Tibial artery (tissue), 4 donors: ENCODE measurements at regions not wholly inside any gene's neighbourhood (a gene's known extent, or its start where the extent isn't known, plus 50 kb on each side); places are given as distances from the start of the nearest gene placed in this dataset.

Experiments used
- DNase-seq, 2 donors: peaks; one replicate each; pipeline ENCODE4 v3.0.0-alpha.2; 2019
- H3K27ac ChIP-seq, 2 donors: fragments of 200-600 bp; sonication (generic) in 1 of 2; 1 replicate in 1 of 2; 2 replicates in 1 of 2; pipeline ENCODE4 v1.5.1; 2018 to 2019; ENCODE audit warnings: mild to moderate bottlenecking in 1 of 2
- H3K27me3 ChIP-seq, 2 donors: fragments of 200-600 bp; sonication (generic) in 1 of 2; one replicate each; pipeline versions ENCODE4 v1.5.1 to v1.6.0; 2016 to 2019
- H3K36me3 ChIP-seq, 3 donors: fragments of 200-600 bp; sonication (generic) in 2 of 3; one replicate each; pipeline ENCODE4 v1.5.1; 2016 to 2019; ENCODE audit warnings: mild to moderate bottlenecking in 2 of 3
- H3K4me1 ChIP-seq, 4 donors: fragments of 200-600 bp; sonication (generic) in 2 of 4; 1 replicate in 3 of 4; 2 replicates in 1 of 4; pipeline ENCODE4 v1.5.1; 2016 to 2019
- H3K4me3 ChIP-seq, 2 donors: fragments of 200-600 bp; sonication (generic) in 1 of 2; 1 replicate in 1 of 2; 2 replicates in 1 of 2; pipeline ENCODE4 v1.5.1; 2018 to 2019; ENCODE audit warnings: mild to moderate bottlenecking in 2 of 2
- H3K9me3 ChIP-seq, 3 donors: fragments of 200-600 bp; sonication (generic) in 1 of 3; one replicate each; pipeline ENCODE4 v1.5.1; 2016 to 2019
- CTCF ChIP-seq, 2 experiments: fragments of 200-600 bp in 1 of 2; fragments of 450-650 bp in 1 of 2; IDR thresholded peaks; one replicate each; pipeline ENCODE4 v1.5.1; 2017 to 2019; ENCODE audit warnings: antibody characterized with exemption in 2 of 2, mild to moderate bottlenecking in 1 of 2, moderate library complexity in 1 of 2
- intact Hi-C: fragments of 100-400 bp; cut with DNase I; formaldehyde crosslinking; loops from one replicate; pipeline ENCODE4 v1.15.0; 2023; ENCODE audit warnings: low total_unique reads

GRCh38 chr5:110916381-110917049, 155.0 kb upstream of the TSLP start:
- Histone ChIP-seq H3K36me3 (no peaks in the 10 kb centered on the region), H3K4me3 (no peak overlapping the region), H3K27me3 (no peaks in the 10 kb centered on the region), H3K27ac (no peak overlapping the region), H3K4me1 (peaks cover 0 to 30% (median 16%) of the 10 kb centered on the region in 4 donors), H3K9me3 (no peaks in the 10 kb centered on the region)
- intact Hi-C loops, result no loop called here
- no peak for DNase-seq
- no peak for TF ChIP-seq CTCF (IDR thresholded peaks at IDR 0.05)

- Histone ChIP-seq H3K27ac (no peak overlapping the region), H3K36me3 (no peaks in the 10 kb centered on the region), H3K4me3 (no peak overlapping the region), H3K4me1 (peaks cover 0 to 30% (median 16%) of the 10 kb centered on the region in 4 donors), H3K27me3 (no peaks in the 10 kb centered on the region), H3K9me3 (no peaks in the 10 kb centered on the region)
- intact Hi-C loops, result no loop called here
- TF ChIP-seq CTCF (IDR thresholded peaks at IDR 0.05), result no peak
- DNase-seq, result no peak
These were observed 154.2 kb upstream of the TSLP start for GRCh38 chr5:110917161-110917875.

- Histone ChIP-seq H3K27ac (no peak overlapping the region), H3K4me1 (peaks cover 0 to 32% (median 16%) of the 10 kb centered on the region in 4 donors), H3K27me3 (no peaks in the 10 kb centered on the region), H3K36me3 (no peaks in the 10 kb centered on the region), H3K4me3 (no peak overlapping the region), H3K9me3 (no peaks in the 10 kb centered on the region)
- no peak for DNase-seq
- intact Hi-C loops, result no loop called here
- no peak for TF ChIP-seq CTCF (IDR thresholded peaks at IDR 0.05)
These were observed 152.8 kb upstream of the TSLP start for GRCh38 chr5:110918683-110919082.

- no peak for TF ChIP-seq CTCF (IDR thresholded peaks at IDR 0.05)
- no peak overlapping the region for H3K27ac ChIP-seq
- H3K36me3 ChIP-seq, result no peaks in the 10 kb centered on the region
- no peaks in the 10 kb centered on the region for H3K27me3 ChIP-seq
- no peak for DNase-seq
- H3K4me1 ChIP-seq, result peaks cover 0 to 24% (median 2%) of the 10 kb centered on the region in 4 donors
- H3K4me3 ChIP-seq, result no peak overlapping the region
- no peaks in the 10 kb centered on the region for H3K9me3 ChIP-seq
- intact Hi-C loops, result no loop called here
These were observed 147.5 kb upstream of the TSLP start for GRCh38 chr5:110923971-110924370.

GRCh38 chr5:110925398-110925797, 146.1 kb upstream of the TSLP start:
- DNase-seq, result no peak
- intact Hi-C loops, result no loop called here
- Histone ChIP-seq H3K27me3 (no peaks in the 10 kb centered on the region), H3K9me3 (no peaks in the 10 kb centered on the region), H3K27ac (no peak overlapping the region), H3K4me3 (no peak overlapping the region), H3K4me1 (peaks cover 0 to 24% (median 2%) of the 10 kb centered on the region in 4 donors), H3K36me3 (no peaks in the 10 kb centered on the region)
- TF ChIP-seq CTCF (IDR thresholded peaks at IDR 0.05), result no peak
